GM18909 (cell line): ENCODE measurements at regions not wholly inside any gene's neighbourhood (a gene's known extent, or its start where the extent isn't known, plus 50 kb on each side); places are given as distances from the start of the nearest gene placed in this dataset.

ENCODE experiments used
- ATAC-seq: cut with Tn5 transposase; IDR thresholded peaks from one replicate; pipeline ENCODE4 v1.9.1; 2021; ENCODE audit warnings: mild to moderate bottlenecking; ENCODE audit not compliant: unreplicated experiment, poor library complexity

DNA sequence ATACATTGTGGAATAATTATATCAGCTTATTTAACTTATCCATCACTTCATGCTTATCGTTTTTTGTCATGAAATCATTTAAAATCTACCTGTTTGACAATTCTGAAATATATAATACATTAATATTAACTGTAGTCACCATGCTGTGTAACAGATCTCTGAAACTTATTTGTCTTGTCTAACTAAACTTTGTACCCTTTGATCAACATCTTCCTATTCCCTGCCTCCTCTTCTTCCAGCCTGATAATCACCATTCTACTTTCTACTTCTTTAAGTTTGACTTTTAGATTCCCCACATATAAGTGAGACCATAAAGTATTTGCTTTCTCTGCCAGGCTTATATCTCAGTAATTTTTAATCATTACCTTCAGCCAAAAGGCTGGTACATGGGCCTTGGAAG lies 134.2 kb upstream of the LINC00305 start:
- no peak for ATAC-seq

DNA sequence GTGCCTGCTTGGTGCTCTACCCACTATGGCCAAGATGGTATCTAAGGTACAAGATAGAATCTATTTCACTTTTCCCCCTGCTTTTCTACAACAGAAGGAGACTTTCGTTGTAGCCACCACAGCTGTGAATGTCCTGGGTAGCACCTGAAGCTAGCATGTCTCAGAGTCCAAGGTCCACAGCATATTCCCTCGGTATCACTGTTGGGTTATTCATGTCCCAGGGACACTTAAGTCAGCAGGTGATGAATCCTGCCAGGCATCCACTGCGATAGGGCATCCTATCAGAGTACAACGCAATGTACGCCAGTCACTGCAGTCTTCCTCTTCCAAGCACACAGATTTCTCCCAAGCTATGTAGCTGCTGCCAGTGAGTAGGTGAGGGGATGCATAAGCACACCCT lies 129.1 kb upstream of the LINC00305 start:
- ATAC-seq: no peak

DNA sequence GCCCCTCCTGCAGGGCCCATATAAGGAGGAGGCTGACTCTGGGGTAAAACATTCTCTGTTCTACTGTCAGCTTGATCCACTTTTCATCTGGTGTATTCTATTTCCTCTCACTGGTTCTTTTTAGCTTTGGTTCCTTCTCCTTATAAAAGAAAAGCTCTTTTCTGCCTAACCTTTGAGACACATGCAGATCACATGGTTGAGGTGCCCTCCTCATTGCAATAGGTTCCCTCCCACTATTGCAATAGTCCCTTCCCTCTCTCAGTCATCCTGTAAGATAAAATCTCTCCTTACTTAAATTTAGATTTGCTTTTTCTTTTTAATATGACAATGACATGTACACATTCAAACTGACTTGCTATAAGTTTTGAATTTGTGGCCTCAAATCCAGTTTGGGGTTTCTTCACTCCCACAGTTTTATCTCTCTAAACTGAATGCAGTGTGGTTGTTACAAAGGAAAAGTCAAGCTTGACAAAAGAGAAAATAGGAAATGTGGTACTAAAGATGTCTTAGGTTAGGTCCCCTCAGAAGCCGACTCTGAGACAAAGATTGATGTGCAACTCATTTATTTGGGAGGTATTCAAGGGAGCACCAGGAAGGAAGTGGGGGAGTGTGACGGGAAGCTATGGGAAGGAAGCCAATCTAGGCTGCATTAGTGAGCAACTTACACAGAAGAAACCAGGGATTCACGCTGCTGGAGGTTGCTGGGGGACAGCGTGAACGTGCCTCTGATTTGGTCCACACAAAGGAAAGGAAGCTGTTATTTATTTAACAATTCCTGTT lies 127.6 kb upstream of the LINC00305 start:
- ATAC-seq: no peak

DNA sequence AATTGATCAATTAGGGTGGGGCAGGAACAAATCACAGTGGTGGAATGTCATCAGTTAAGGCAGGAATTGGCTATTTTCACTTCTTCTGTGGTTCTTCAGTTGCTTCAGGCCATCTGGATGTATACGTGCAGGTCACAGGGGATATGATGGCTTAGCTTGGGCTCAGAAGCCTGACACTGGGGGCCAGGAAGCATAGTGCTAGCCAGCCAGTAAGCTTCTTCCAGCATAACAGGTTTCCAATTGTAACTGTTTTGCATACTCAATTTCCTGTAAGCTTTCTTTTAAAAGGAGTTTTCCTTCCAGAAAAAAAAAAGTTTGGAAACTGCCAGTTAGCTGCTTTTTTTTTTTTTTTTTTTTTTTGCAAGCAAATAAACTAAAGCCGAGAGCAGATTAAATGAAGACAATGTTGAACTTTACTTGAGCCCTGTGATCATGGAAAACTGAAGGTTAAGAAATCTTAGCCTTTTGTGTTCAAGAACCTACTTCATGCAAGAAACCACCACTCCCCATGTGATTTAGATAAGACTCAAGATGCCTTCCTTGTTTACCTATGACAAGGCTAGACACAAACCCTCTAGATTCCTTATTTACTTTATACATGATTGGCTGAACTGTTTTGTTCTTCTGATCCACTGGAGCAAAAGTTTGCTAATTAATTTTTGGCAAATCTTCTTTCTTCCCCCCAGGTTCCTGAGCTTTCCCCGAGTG lies 126.9 kb upstream of the LINC00305 start:
- no peak for ATAC-seq

DNA sequence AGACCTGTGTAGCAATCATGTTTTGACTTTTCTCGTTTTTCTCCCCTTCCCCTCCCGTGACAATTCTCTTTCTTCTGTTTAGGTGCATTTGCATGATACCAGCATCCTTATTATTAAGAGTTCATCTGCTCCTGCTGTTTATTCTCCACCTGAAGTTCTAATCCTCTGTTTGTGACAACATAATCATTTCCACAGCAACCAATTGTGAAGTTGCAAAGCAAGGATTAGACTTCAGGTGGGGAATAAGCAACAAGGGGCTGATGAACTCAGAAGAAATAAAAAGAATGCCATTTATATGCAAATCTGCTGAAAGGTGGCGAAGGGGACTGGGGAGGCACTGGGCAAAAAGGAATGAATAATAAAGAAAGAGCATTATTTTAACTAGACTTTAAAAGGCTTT lies 124.8 kb upstream of the LINC00305 start:
- no peak for ATAC-seq

DNA sequence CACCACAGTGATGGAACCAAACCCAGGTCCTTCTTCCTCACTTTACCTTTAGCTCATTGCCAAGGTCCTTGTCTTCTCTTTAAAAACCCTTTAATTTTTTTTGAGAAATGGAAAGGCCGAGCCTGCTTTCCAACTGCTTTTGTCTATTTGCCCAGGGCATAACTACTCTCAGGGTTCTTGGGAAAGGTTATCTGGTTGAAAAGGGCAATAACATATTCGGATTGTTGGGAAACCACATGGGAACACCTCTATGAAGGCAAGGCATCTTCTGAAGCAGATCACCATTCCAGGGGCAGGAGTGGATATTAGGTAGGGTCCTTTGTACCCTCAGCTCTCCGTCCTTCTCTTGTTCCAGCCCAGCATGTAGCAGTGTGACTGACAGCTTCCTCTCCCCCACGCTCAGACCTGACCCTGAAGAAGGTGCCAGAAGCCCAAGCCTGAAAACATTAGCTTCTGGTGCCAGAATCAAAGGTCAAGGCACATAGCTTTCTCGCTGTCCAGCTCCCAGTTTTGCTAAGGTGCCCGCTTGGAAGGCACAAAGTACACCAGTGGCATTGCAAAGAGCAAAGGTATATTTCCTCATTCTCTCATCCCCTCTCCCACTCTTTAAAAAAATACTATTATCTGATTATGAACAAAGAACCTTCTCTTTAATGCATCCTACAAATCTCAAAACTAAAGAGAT lies 123.2 kb upstream of the LINC00305 start:
- ATAC-seq: no peak

DNA sequence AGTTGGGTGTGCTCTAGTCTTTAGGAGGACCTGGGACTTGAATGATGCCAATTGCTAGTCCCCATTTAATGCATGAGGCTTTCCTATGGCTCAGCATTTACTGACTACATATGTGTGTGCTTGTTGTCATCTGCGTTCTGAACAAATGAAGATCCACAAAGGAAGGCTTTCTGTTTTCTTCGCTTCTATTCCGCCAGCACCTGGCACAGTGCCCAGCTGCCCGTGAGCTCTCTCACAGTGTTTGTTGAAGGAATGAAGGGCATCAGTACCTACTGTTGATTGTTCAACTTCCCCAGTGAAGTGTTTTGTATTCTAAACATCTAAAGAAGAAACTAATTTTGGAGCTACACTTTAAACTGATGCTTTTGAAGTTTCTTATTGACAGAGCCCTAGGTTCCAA lies 122.4 kb upstream of the LINC00305 start:
- no peak for ATAC-seq

DNA sequence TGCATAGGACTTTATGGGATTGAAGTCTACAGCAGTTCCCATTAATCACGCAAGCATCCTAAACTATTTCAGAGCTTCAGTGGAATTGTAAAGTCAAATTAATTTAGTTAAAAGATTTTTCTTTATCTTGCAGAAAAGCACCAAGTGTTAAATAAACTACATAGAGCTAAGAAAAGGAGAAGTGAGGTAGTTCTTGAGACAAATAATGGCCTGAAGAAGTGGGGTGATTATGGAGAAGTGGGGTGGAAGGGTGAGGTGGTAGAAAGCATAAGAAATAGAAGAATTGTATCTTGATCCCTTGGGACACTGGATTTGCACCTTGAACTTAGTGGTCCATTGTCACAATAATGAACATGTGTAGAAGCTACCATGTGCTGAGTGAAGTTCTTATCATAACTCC lies 121.7 kb upstream of the LINC00305 start:
- no peak for ATAC-seq

DNA sequence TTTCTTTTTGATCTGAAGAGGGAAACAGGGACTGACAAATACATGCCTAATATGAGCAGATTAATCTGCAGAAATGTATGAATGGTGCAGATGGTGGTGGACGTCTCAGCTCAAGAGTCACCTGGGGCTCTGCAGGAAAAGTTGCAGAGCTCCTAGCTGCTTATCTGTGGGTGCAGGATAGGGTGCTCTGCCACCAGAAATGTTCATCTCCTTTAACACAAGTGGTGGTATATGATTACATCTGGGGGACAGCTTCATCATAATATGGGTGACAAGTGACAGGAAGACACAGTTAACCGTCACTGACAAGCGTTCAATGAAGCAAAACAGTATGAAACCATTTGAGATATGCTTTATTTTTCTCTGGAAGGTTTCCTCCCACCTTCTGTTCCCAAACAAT lies 121.2 kb upstream of the LINC00305 start:
- no peak for ATAC-seq

DNA sequence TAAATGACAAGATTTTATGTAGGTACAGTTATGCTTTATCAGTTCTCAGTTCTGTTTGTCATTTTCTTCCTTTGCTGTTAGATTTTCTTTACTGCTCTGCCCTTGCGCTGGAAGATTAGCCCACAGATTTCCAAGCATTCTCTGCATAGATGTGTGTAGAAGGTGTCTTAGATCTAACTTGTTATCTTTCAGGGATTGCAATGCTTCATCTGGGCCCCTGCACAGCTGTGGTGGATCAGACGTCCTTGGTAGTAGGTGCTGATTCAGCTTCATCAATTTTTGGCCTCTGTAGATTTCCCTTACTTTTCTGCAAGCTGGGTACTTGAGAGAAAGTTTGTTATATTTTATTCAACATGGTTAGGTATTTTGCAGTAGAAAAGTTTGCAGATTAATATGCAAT lies 115.3 kb upstream of the LINC00305 start:
- no peak for ATAC-seq

DNA sequence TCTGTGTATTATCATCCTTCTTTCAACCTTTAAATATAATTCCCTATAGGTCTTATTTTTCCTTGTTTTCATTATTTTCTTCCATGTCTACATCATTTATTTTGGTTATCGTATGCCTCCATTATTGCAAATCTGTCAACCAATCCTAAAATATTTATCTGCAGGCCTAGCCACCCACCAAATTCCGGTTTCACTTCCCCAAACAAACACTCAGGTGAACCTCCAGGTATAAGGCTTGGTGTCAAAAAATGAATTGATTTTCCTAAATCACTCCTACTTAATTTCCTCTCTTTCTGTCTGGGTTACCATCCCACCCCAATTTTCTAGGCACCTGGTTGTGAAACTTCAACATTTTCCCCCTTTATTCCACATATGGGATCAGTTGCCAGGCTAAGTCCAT lies 111.9 kb upstream of the LINC00305 start:
- ATAC-seq: no peak

DNA sequence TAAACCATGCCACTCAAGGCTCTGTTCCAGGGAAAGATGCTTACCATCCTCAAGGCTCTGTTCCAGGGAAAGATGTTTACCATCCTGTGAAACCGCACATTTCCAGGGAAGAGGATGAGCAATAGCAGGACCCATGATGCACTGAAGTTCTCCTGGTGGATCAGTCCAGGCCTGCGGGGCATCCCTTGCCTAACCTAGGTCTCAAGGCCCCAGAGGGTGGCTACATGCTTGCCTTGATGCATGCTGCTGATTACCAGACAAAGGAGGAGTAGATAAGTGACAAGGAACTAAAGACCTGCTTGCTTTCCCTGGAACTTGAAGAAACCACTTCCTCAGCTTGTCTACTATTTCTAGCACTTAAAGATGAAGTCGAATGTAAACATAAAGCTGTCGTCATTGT lies 111.0 kb upstream of the LINC00305 start:
- no peak for ATAC-seq

DNA sequence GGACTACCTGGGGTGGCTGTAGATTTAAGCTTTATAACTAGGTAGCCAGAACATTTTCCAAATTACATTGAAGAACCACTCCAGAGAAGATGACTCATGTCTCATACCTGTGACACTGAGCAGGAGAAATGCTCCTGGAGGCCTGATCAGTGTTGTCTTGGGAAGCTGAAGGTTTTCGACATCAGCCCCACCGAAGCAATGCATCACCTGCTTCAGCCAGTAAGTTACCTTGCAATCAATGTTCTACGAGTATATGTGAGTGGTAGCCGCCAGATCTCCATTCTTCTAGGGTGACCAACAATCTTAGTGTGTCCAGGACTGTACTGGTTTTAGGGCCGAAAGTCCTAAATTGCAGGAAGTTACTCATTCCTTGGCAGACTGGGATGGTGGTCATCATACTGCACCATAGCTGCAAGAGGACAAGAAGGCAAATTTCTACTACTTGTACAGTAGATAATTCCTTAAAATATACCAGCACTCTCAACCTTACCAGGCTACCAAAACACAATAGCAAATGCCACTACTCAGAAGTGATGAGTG lies 109.3 kb upstream of the LINC00305 start:
- no peak for ATAC-seq

DNA sequence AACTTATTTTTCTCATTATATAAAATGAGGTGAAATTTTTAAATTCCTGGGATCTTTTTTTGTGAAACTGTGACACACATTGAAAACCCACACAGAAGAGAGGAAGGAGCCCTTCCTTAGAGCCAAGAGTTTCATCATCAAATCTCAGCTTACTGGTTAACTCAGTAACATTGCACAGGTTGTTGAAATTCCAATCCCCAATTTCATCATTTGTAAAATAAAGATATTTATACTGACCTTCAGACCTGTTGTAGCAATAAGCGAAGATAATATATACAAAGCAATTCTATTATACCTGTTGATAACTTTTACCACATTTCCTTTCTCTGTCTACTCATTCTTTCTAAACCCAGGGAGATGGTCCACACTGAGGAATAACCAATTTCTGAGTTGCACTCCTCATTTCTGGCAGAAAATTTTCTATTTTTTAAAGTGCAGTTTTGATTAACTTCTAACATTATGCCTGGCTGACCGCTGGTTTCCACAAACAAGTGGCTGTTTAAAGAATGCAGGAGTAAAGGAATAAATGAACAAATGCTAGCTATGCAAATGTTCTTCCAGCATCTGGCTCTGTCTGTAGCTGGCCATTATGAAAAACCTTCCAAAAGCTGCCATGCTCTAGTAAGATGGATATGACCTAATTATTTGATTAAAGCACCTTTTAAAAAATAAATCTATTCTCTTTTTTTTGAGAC lies 105.7 kb upstream of the LINC00305 start:
- ATAC-seq: no peak

DNA sequence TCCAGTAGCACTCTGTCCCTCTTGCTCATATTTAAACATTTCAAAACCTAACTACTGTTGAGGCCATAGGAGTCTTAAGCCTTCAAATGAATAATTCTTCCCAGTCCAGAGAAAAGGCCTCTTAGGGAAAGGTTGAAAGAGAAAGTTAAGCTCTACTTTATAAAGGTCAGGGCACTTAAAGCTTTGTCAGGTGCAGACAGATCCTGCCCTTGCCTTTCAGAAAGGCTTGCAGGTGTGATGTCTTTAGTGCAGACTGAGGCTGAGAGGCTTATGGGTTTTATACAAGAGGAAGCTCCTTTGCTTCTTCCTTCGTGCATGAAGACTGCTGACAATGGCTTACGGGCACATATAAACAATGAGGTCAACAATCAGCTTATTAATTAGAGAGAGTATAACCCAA lies 105.0 kb upstream of the LINC00305 start:
- ATAC-seq: no peak

DNA sequence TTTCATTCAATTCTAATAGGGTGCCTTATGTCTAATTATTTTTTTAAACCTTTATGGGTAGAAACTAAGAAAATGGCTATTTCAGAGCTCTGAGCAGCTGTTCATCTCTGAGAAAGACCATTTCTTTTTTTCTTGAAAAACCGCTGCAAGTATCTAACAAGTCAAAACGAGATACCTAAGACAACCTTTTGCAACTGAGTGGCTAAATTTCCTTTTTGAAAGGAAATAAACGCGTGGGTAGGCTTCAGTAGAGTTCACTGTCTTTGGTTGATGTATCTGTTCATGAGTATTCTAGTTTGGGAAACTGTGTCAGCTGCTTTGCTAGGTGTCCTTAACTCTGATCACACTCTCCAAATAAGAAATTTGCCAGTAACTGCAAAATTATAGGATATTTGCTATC lies 104.3 kb upstream of the LINC00305 start:
- ATAC-seq: no peak

DNA sequence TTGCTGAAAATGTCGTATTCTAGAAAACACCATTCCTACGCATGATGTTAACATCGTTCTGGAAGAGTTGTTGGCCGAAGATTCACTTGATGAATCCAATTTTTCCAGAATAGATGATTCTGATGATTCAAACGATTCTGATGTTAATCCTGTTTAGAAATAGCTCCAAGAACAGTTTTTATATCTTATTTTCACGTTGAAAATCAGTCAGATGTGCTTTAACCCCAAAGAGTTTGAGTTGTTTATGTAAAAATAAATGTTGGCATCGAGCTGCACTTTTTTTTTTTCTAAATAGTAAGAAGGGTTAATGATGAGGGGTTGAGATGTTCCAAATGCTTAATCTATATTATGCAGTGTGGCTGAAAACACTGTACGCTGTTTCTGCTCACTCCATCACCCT lies 99.9 kb upstream of the LINC00305 start:
- no peak for ATAC-seq

DNA sequence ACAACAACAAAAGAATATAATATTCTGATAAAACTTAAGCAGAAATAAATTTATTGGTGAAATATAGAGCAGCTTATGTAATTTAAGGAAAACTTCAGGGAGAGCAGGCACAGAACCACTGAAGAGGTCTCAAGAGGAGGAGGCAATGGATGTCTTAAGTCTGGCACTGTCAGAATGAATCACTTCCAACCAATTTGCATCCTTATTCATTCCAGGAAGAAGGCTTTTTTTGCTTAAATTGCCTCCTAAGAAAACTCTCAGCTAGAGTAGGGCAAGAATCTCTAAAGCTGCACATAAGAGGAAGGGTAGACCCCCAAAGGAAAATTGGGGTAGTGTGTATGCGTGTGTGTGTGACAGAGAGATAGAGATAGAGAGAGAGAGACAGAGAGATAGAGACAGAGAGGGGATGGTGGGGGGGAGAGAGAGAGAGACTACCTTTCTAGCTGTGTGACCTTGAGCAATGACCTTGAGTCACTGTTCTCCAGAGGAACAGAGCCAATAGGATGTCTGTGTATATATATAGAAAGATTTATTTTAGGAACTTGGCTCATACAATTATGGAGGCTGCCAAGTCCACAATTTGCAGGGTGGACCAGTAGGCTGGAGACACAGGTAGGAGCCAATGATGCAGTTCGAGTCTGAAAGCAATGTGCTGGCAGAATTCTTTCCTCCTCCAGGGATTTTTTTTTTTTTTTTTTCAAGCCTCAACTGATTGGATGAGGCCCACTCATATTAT lies 96.4 kb upstream of the LINC00305 start:
- ATAC-seq: no peak

DNA sequence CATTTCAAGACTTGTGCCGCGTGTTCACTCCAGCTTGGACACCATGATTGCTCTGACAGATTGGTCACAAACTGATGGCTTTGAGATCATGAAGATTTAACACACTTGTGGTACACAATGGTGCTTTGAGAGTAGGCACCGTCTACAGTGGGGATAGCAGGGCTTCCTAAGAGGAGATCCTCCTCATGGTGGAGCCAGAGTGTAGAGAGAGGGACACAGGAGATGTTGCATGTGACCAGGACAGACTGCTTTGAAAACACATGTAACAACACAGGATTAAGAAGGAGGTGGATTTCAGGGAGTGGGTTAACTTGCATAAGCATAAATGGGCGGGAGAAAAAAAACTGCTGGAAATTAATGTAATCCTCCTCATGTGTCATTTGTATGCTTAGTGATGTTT lies 95.7 kb upstream of the LINC00305 start:
- ATAC-seq: no peak

DNA sequence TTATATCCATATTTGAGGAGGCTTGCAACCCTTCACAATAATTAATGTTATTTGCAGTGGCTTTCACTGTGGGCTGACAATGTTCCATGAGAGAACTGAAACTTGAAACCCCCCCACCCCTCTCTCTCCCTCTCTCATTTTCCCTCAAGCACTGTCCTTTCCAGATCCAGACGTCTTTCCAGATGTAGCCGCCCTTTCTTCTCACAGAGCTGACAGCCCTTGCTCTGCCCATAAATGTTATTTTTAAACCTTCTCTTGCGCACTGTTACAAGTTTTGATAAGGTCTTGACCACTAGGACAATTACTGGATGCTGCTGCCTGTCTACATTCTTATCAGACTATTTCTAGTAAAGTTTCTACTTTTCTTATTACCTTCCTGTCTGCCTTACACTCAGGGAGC lies 91.4 kb upstream of the LINC00305 start:
- no peak for ATAC-seq
